CD4-positive, CD25-positive, alpha-beta regulatory T cell (primary cell): ENCODE measurements at regions not wholly inside any gene's neighbourhood (a gene's known extent, or its start where the extent isn't known, plus 50 kb on each side); places are given as distances from the start of the nearest gene placed in this dataset.

Experiments
- ATAC-seq, 2 donors: fragments of 150-1000 bp; cut with Tn5 transposase; one replicate each; pipeline ENCODE4 v1.10.0; 2021; ENCODE audit warnings: low read depth in 2 of 2, moderate number of reproducible peaks in 2 of 2, moderate library complexity in 1 of 2
- DNase-seq, 3 donors: peaks; one replicate each; pipeline versions ENCODE4 v3.0.0 to v3.0.0-alpha.2; 2012 to 2022; ENCODE audit warnings: mixed read lengths in 1 of 3
- H3K27ac ChIP-seq: one replicate; pipeline ENCODE4 v1.7.0; 2013; ENCODE audit warnings: mild to moderate bottlenecking, low read length; ENCODE audit not compliant: insufficient read depth, poor library complexity, severe bottlenecking
- H3K27me3 ChIP-seq: one replicate; pipeline ENCODE4 v1.7.0; 2013; ENCODE audit warnings: low read length; ENCODE audit not compliant: control insufficient read depth, insufficient read depth
- H3K36me3 ChIP-seq: one replicate; pipeline ENCODE4 v1.7.0; 2013; ENCODE audit warnings: mild to moderate bottlenecking, low read length, moderate library complexity; ENCODE audit not compliant: control insufficient read depth, insufficient read depth
- H3K4me1 ChIP-seq: 2 replicates; pipeline ENCODE4 v1.7.0; 2013; ENCODE audit warnings: mild to moderate bottlenecking, low read length; ENCODE audit not compliant: insufficient read depth, control insufficient read depth, poor library complexity, severe bottlenecking
- H3K4me3 ChIP-seq: one replicate; pipeline ENCODE4 v1.7.0; 2013; ENCODE audit warnings: low read depth, mild to moderate bottlenecking, low read length, moderate library complexity
- H3K9me3 ChIP-seq, 2 experiments: 1 replicate in 1 of 2; 2 replicates in 1 of 2; pipeline ENCODE4 v1.7.0; 2013; ENCODE audit warnings: low read length in 2 of 2, mild to moderate bottlenecking in 1 of 2, moderate library complexity in 1 of 2; ENCODE audit not compliant: control insufficient read depth in 2 of 2
- H3K27ac Mint-ChIP-seq, 3 donors: one replicate each; pipeline ENCODE4 v1.8.0; 2020 to 2022; ENCODE audit warnings: mild to moderate bottlenecking in 3 of 3, mixed read lengths in 3 of 3, moderate library complexity in 2 of 3
- H3K27me3 Mint-ChIP-seq: one replicate; pipeline ENCODE4 v1.8.0; 2022; ENCODE audit warnings: mild to moderate bottlenecking, mixed read lengths
- H3K36me3 Mint-ChIP-seq: one replicate; pipeline ENCODE4 v1.8.0; 2020; ENCODE audit warnings: mixed read lengths
- H3K4me1 Mint-ChIP-seq, 4 donors: one replicate each; pipeline ENCODE4 v1.8.0; 2020 to 2022; ENCODE audit warnings: mixed read lengths in 4 of 4, mild to moderate bottlenecking in 1 of 4
- H3K4me3 Mint-ChIP-seq, 4 donors: one replicate each; pipeline ENCODE4 v1.8.0; 2020 to 2022; ENCODE audit warnings: mild to moderate bottlenecking in 4 of 4, mixed read lengths in 4 of 4, moderate library complexity in 3 of 4
- H3K9me3 Mint-ChIP-seq, 7 donors: one replicate each; pipeline ENCODE4 v1.8.0; 2020 to 2022; ENCODE audit warnings: mixed read lengths in 7 of 7, mild to moderate bottlenecking in 3 of 7, moderate library complexity in 2 of 7

- Histone ChIP-seq H3K27me3 (no peaks in the 10 kb centered on the region), H3K9me3 (no peaks in the 10 kb centered on the region), H3K4me1 (no peaks in the 10 kb centered on the region), H3K27ac (no peak overlapping the region), H3K36me3 (no peaks in the 10 kb centered on the region), H3K4me3 (no peak overlapping the region)
- peaks cover 0 to 4% (median 0%) of the 10 kb centered on the region in 4 donors for H3K4me1 Mint-ChIP-seq
- no peak for ATAC-seq
- H3K27me3 Mint-ChIP-seq = peaks cover 4% of the 10 kb centered on the region
- peak overlapping the region in 1 of 3 donors; percentile 22 for H3K27ac Mint-ChIP-seq
- H3K9me3 Mint-ChIP-seq = no peaks in the 10 kb centered on the region
- no peak for DNase-seq
- no peaks in the 10 kb centered on the region for H3K36me3 Mint-ChIP-seq
- no peak overlapping the region for H3K4me3 Mint-ChIP-seq
Observed at GRCh38 chr2:217740178-217740577, 262.6 kb downstream of the TNS1 start.

- no peak for ATAC-seq
Observed at GRCh38 chr2:217739741-217740140, 263.1 kb downstream of the TNS1 start.

DNA sequence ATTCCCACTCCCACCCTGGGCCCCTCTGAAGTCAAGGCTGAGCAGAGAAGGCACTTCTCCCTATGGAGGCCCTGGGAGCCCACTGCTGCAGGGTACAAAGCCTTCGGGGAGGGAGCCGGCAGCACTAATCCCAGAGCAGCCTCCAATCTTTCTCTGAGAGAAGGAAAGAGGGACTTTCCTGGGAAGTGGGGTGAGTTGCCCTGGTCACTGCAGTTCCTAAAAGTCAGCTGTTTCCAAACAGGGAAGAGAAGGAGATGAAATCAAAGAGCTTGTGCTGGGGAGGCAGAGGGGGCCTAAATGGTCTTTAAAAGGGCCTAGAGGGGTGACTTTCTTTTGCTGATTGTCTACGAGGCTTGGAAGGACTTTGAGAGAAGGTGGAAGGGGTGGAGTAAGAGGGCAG lies 264.7 kb downstream of the TNS1 start:
- Mint-ChIP-seq H3K9me3 (no peaks in the 10 kb centered on the region), H3K27ac (no peak overlapping the region), H3K27me3 (peaks cover 4% of the 10 kb centered on the region), H3K36me3 (no peaks in the 10 kb centered on the region), H3K4me1 (peaks cover 0 to 16% (median 0%) of the 10 kb centered on the region in 4 donors), H3K4me3 (no peak overlapping the region)
- Histone ChIP-seq H3K27me3 (no peaks in the 10 kb centered on the region), H3K9me3 (no peaks in the 10 kb centered on the region), H3K27ac (no peak overlapping the region), H3K4me1 (no peaks in the 10 kb centered on the region), H3K4me3 (no peak overlapping the region), H3K36me3 (no peaks in the 10 kb centered on the region)
- ATAC-seq (no peak), DNase-seq (no peak)

More at GRCh38 chr2:217739741-217740140, 263.1 kb downstream of the TNS1 start:
- Histone ChIP-seq H3K4me3 (no peak overlapping the region), H3K9me3 (no peaks in the 10 kb centered on the region), H3K27ac (no peak overlapping the region), H3K27me3 (no peaks in the 10 kb centered on the region), H3K4me1 (no peaks in the 10 kb centered on the region), H3K36me3 (no peaks in the 10 kb centered on the region)
- Mint-ChIP-seq H3K27me3 (peaks cover 4% of the 10 kb centered on the region), H3K9me3 (no peaks in the 10 kb centered on the region), H3K36me3 (no peaks in the 10 kb centered on the region), H3K4me3 (no peak overlapping the region), H3K27ac (no peak overlapping the region), H3K4me1 (peaks cover 0 to 8% (median 0%) of the 10 kb centered on the region in 4 donors)
- DNase-seq = no peak

- H3K4me3 Mint-ChIP-seq = no peak overlapping the region
- H3K4me1 Mint-ChIP-seq = peaks cover 0 to 16% (median 0%) of the 10 kb centered on the region in 4 donors
- H3K27me3 Mint-ChIP-seq = peaks cover under 1% of the 10 kb centered on the region
- Histone ChIP-seq H3K4me3 (no peak overlapping the region), H3K4me1 (no peaks in the 10 kb centered on the region), H3K27ac (no peak overlapping the region), H3K36me3 (no peaks in the 10 kb centered on the region), H3K27me3 (no peaks in the 10 kb centered on the region), H3K9me3 (no peaks in the 10 kb centered on the region)
- H3K9me3 Mint-ChIP-seq = no peaks in the 10 kb centered on the region
- no peak overlapping the region for H3K27ac Mint-ChIP-seq
- ATAC-seq (no peak), DNase-seq (no peak)
- no peaks in the 10 kb centered on the region for H3K36me3 Mint-ChIP-seq
Observed at GRCh38 chr2:217736776-217737550, 265.8 kb downstream of the TNS1 start.

- Mint-ChIP-seq H3K4me1 (peaks cover 0 to 16% (median 0%) of the 10 kb centered on the region in 4 donors), H3K4me3 (no peak overlapping the region), H3K9me3 (no peaks in the 10 kb centered on the region), H3K36me3 (no peaks in the 10 kb centered on the region), H3K27ac (no peak overlapping the region), H3K27me3 (no peaks in the 10 kb centered on the region)
- Histone ChIP-seq H3K27ac (no peak overlapping the region), H3K9me3 (no peaks in the 10 kb centered on the region), H3K4me1 (no peaks in the 10 kb centered on the region), H3K27me3 (no peaks in the 10 kb centered on the region), H3K36me3 (no peaks in the 10 kb centered on the region), H3K4me3 (no peak overlapping the region)
- ATAC-seq (no peak), DNase-seq (no peak)
Observed at GRCh38 chr2:217735899-217736298, 266.9 kb downstream of the TNS1 start.

DNA sequence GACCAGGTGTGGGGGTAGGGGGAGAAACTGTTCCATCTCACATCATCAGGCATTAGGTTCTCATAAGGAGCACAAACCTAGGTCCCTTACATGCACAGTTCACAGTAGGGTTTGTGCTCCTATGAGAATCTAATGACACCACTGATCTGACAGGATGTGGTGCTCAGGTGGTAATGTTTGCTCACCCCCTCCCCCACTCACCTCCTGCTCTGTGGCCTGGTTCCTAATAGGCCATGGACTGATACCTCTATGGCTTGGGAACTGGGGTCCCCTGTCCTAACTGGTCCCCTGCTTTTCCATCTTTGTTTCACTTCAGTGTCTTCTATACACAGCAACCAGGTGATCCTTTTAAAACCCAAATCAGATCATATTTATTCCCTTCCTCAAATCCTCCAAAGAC lies 267.8 kb downstream of the TNS1 start:
- peak in 1 of 3 donors; percentile 30 for DNase-seq
- Mint-ChIP-seq H3K27me3 (peaks cover 4% of the 10 kb centered on the region), H3K4me3 (no peak overlapping the region)

GRCh38 chr2:217733461-217733860 lies 269.3 kb downstream of the TNS1 start:
- Histone ChIP-seq H3K9me3 (no peaks in the 10 kb centered on the region), H3K27ac (no peak overlapping the region), H3K36me3 (no peaks in the 10 kb centered on the region), H3K4me3 (no peak overlapping the region), H3K4me1 (no peaks in the 10 kb centered on the region), H3K27me3 (no peaks in the 10 kb centered on the region)
- DNase-seq (no peak), ATAC-seq (no peak)
- Mint-ChIP-seq H3K4me1 (peaks cover 0 to 16% (median 0%) of the 10 kb centered on the region in 4 donors), H3K27me3 (peaks cover 4% of the 10 kb centered on the region), H3K9me3 (peaks cover 0 to 2% (median 0%) of the 10 kb centered on the region in 7 donors), H3K4me3 (no peak overlapping the region), H3K36me3 (no peaks in the 10 kb centered on the region), H3K27ac (no peak overlapping the region)

More for the DNA sequence above, 267.8 kb downstream of the TNS1 start:
- ATAC-seq = no peak
- Histone ChIP-seq H3K4me3 (no peak overlapping the region), H3K27me3 (no peaks in the 10 kb centered on the region), H3K36me3 (no peaks in the 10 kb centered on the region), H3K9me3 (no peaks in the 10 kb centered on the region), H3K4me1 (no peaks in the 10 kb centered on the region), H3K27ac (no peak overlapping the region)
- H3K27ac Mint-ChIP-seq = peak overlapping the region in 2 of 3 donors; percentile 17 to 79
- no peaks in the 10 kb centered on the region for H3K36me3 Mint-ChIP-seq
- peaks cover 0 to 16% (median 0%) of the 10 kb centered on the region in 4 donors for H3K4me1 Mint-ChIP-seq
- no peaks in the 10 kb centered on the region for H3K9me3 Mint-ChIP-seq

- DNase-seq (no peak), ATAC-seq (no peak)
- no peaks in the 10 kb centered on the region for H3K27me3 ChIP-seq
- Mint-ChIP-seq H3K9me3 (peaks cover 0 to 2% (median 0%) of the 10 kb centered on the region in 7 donors), H3K36me3 (no peaks in the 10 kb centered on the region), H3K27ac (no peak overlapping the region), H3K27me3 (peaks cover 4% of the 10 kb centered on the region), H3K4me3 (no peak overlapping the region), H3K4me1 (peaks cover 0 to 16% (median 0%) of the 10 kb centered on the region in 4 donors)
- no peak overlapping the region for H3K27ac ChIP-seq
- H3K36me3 ChIP-seq = no peaks in the 10 kb centered on the region
- no peak overlapping the region for H3K4me3 ChIP-seq
- H3K9me3 ChIP-seq = no peaks in the 10 kb centered on the region
- no peaks in the 10 kb centered on the region for H3K4me1 ChIP-seq
Observed at GRCh38 chr2:217732992-217733391, 269.8 kb downstream of the TNS1 start.
